A549 (cell line): ENCODE measurements at regions not wholly inside any gene's neighbourhood (a gene's known extent, or its start where the extent isn't known, plus 50 kb on each side); places are given as distances from the start of the nearest gene placed in this dataset.

Experiments
- ATAC-seq, 2 experiments: fragments of 200-7000 bp in 1 of 2; fragments of >200 bp in 1 of 2; cut with Nextera tagmentation in 1 of 2; cut with Tn5 transposase in 1 of 2; 3 replicates each; pipeline versions ENCODE4 v1.8.0 to v1.9.1; 2018 to 2020; ENCODE audit warnings: mild to moderate bottlenecking in 1 of 2, moderate library complexity in 1 of 2
- CTCF ChIA-PET: fragments of 300-600 bp; sonication (Branson Sonifier 250); formaldehyde crosslinking; extraction: SDS; loops from one replicate; lab custom pipeline; 2021; ENCODE audit warnings: antibody characterized with exemption, inconsistent platforms; lab: Yijun Ruan, JAX
- POLR2A ChIA-PET: fragments of 350-600 bp; formaldehyde crosslinking; extraction: SDS; loops from one replicate; lab custom pipeline; 2021; ENCODE audit warnings: antibody characterized with exemption, inconsistent platforms; lab: Yijun Ruan, JAX
- DNase-seq, 2 experiments: peaks; one replicate each; pipeline versions ENCODE4 v3.0.0 to v3.0.0-alpha.2; 2011 to 2016; ENCODE audit warnings: low read depth in 1 of 2, low spot score in 1 of 2
- FAIRE-seq: peaks from 2 replicates; lab custom pipeline; 2011; peaks lifted over from hg19 to GRCh38; lab: Jason Lieb, UNC
- H3K27ac ChIP-seq, 2 experiments: fragments of >200 bp; sonication (Bioruptor Twin); formaldehyde crosslinking; 3 replicates each; pipeline ENCODE4 v1.5.1; 2016 to 2017
- H3K4me1 ChIP-seq: fragments of >200 bp; sonication (Bioruptor Twin); formaldehyde crosslinking; 3 replicates; pipeline ENCODE4 v1.6.1; 2016
- H3K4me2 ChIP-seq: fragments of >200 bp; sonication (Bioruptor Twin); formaldehyde crosslinking; 3 replicates; pipeline ENCODE4 v1.6.1; 2016
- H3K4me3 ChIP-seq: fragments of >200 bp; sonication (Bioruptor Twin); formaldehyde crosslinking; 3 replicates; pipeline ENCODE4 v1.5.1; 2016
- H3K9me3 ChIP-seq: fragments of >200 bp; sonication (Bioruptor Twin); formaldehyde crosslinking; 3 replicates; pipeline ENCODE4 v1.6.1; 2016
- CHD2 ChIP-seq: fragments of 150-350 bp; IDR thresholded peaks from 2 replicates; pipeline ENCODE4 v1.6.1; 2014; ENCODE audit warnings: low read length; ENCODE audit not compliant: partially characterized antibody
- CHD4 ChIP-seq: fragments of 200-600 bp; sonication (generic); IDR thresholded peaks from 2 replicates; pipeline ENCODE4 v1.6.1; 2016; ENCODE audit warnings: antibody characterized with exemption, mild to moderate bottlenecking, borderline replicate concordance
- EHF ChIP-seq: fragments of 250-450 bp; sonication (Bioruptor Pico); IDR thresholded peaks from 2 replicates; pipeline ENCODE4 v1.5.0; 2020; ENCODE audit warnings: mild to moderate bottlenecking
- EHMT2 ChIP-seq: fragments of 200-600 bp; sonication (generic); IDR thresholded peaks from 2 replicates; pipeline ENCODE4 v1.6.1; 2016; ENCODE audit warnings: antibody characterized with exemption, low read depth, mild to moderate bottlenecking, moderate library complexity
- ESRRA ChIP-seq: fragments of 150-350 bp; IDR thresholded peaks from 2 replicates; pipeline ENCODE4 v1.6.1; 2014; ENCODE audit warnings: mild to moderate bottlenecking, low read length, borderline replicate concordance
- FOSL2 ChIP-seq, 2 experiments: fragments of 450-650 bp in 1 of 2; fragments of >200 bp in 1 of 2; sonication (Bioruptor Twin) in 1 of 2; formaldehyde crosslinking; IDR thresholded peaks; 2 replicates each; pipeline versions ENCODE4 v1.5.0 to v1.6.1; 2016 to 2020; ENCODE audit warnings: mild to moderate bottlenecking in 1 of 2, moderate library complexity in 1 of 2
- FOXS1 ChIP-seq: fragments of 250-450 bp; sonication (Bioruptor Pico); IDR thresholded peaks from 2 replicates; pipeline ENCODE4 v1.5.0; 2020; ENCODE audit warnings: mild to moderate bottlenecking, moderate library complexity
- HOXA7 ChIP-seq: fragments of 250-450 bp; sonication (Bioruptor Pico); IDR thresholded peaks from 2 replicates; pipeline ENCODE4 v1.5.0; 2020; ENCODE audit warnings: mild to moderate bottlenecking, moderate library complexity
- KDM5A ChIP-seq: fragments of 200-600 bp; sonication (generic); IDR thresholded peaks from 2 replicates; pipeline ENCODE4 v1.6.1; 2016; ENCODE audit warnings: antibody characterized with exemption, mild to moderate bottlenecking
- MAZ ChIP-seq: fragments of 150-350 bp; IDR thresholded peaks from 2 replicates; pipeline ENCODE4 v1.6.1; 2014; ENCODE audit warnings: antibody characterized with exemption, low read depth, low read length, borderline replicate concordance
- RFX5 ChIP-seq: fragments of 450-650 bp; IDR thresholded peaks from 2 replicates; pipeline ENCODE4 v1.7.1; 2014; ENCODE audit warnings: antibody characterized with exemption, mild to moderate bottlenecking, moderate library complexity
- RNF2 ChIP-seq: fragments of 200-600 bp; sonication (generic); IDR thresholded peaks from 2 replicates; pipeline ENCODE4 v1.6.1; 2016; ENCODE audit warnings: low read depth, mild to moderate bottlenecking, antibody characterized with exemption, moderate library complexity, borderline replicate concordance
- TFCP2L1 ChIP-seq: fragments of 250-450 bp; sonication (Bioruptor Pico); IDR thresholded peaks from 2 replicates; pipeline ENCODE4 v1.5.0; 2021; ENCODE audit warnings: mild to moderate bottlenecking
- ZC3H11A ChIP-seq: fragments of 450-650 bp; IDR thresholded peaks from 2 replicates; pipeline ENCODE4 v1.6.1; 2014; ENCODE audit warnings: antibody characterized with exemption, mild to moderate bottlenecking
- ZNF302 ChIP-seq: fragments of 250-450 bp; sonication (Bioruptor Pico); IDR thresholded peaks from 2 replicates; pipeline ENCODE4 v1.9.0; 2021; ENCODE audit warnings: inconsistent platforms, mild to moderate bottlenecking, moderate library complexity
- WGBS: methylation state at CpG from one replicate; pipeline ENCODE4 v1.1.6; 2017; ENCODE audit errors: missing lambda C conversion rate; 5-methylcytosine and 5-hydroxymethylcytosine counted together
- TF ChIP-seq, protein P1 (sequence below): fragments of >200 bp; sonication (Bioruptor Twin); formaldehyde crosslinking; IDR thresholded peaks from 3 replicates; pipeline ENCODE4 v1.6.1; 2016
- TF ChIP-seq, protein P2 (sequence below): fragments of 200-600 bp; sonication (generic); IDR thresholded peaks from 2 replicates; pipeline ENCODE4 v1.6.1; 2016; ENCODE audit warnings: antibody characterized with exemption, mild to moderate bottlenecking, moderate library complexity
- TF ChIP-seq, protein P3 (sequence below): IDR thresholded peaks from 2 replicates; pipeline ENCODE4 v1.6.1; 2012
- TF ChIP-seq, protein P4 (sequence below): fragments of >200 bp; sonication (Bioruptor Twin); formaldehyde crosslinking; IDR thresholded peaks from 2 replicates; pipeline ENCODE4 v1.6.1; 2016
- TF ChIP-seq, protein P5 (sequence below): IDR thresholded peaks from 2 replicates; pipeline ENCODE4 v1.6.1; 2012
- TF ChIP-seq, protein P6 (sequence below): IDR thresholded peaks from 2 replicates; pipeline ENCODE4 v1.6.1; 2012; ENCODE audit warnings: low read depth, borderline replicate concordance

DNA sequence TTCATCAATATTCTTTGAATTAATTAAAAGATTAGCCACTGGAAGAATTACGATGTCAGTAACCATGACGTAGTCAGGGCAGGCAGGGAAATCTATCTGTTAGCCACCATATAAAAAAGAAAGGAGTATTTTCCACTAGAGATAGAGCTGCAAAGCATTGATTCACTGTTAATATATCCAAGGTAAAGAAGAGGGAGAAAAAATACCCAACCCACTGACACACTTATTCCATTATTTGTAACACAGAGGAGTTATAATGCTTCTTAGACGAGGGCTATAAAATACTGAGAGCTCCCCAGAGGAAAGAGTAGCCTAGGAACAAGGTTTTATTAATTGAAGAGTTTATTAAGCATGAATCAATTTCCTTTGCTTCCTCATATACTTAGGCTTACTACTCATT lies 382.2 kb upstream of the CDH6 start:
- ChIA-PET POLR2A (no interaction called here), CTCF (no interaction called here)
- Histone ChIP-seq H3K9me3 (no peaks in the 10 kb centered on the region), H3K4me1 (no peaks in the 10 kb centered on the region), H3K4me2 (no peak overlapping the region), H3K27ac (no peak overlapping the region), H3K4me3 (no peak overlapping the region)
- DNase-seq (no peak), FAIRE-seq (no peak), ATAC-seq (no peak)
- 38% methylated on average over 3 of the region's 3 CpGs for WGBS
- TF ChIP-seq, protein P1, sequence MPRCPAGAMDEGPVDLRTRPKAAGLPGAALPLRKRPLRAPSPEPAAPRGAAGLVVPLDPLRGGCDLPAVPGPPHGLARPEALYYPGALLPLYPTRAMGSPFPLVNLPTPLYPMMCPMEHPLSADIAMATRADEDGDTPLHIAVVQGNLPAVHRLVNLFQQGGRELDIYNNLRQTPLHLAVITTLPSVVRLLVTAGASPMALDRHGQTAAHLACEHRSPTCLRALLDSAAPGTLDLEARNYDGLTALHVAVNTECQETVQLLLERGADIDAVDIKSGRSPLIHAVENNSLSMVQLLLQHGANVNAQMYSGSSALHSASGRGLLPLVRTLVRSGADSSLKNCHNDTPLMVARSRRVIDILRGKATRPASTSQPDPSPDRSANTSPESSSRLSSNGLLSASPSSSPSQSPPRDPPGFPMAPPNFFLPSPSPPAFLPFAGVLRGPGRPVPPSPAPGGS, result no peak
- no peak for TF ChIP-seq ZC3H11A
- TF ChIP-seq, protein P2, sequence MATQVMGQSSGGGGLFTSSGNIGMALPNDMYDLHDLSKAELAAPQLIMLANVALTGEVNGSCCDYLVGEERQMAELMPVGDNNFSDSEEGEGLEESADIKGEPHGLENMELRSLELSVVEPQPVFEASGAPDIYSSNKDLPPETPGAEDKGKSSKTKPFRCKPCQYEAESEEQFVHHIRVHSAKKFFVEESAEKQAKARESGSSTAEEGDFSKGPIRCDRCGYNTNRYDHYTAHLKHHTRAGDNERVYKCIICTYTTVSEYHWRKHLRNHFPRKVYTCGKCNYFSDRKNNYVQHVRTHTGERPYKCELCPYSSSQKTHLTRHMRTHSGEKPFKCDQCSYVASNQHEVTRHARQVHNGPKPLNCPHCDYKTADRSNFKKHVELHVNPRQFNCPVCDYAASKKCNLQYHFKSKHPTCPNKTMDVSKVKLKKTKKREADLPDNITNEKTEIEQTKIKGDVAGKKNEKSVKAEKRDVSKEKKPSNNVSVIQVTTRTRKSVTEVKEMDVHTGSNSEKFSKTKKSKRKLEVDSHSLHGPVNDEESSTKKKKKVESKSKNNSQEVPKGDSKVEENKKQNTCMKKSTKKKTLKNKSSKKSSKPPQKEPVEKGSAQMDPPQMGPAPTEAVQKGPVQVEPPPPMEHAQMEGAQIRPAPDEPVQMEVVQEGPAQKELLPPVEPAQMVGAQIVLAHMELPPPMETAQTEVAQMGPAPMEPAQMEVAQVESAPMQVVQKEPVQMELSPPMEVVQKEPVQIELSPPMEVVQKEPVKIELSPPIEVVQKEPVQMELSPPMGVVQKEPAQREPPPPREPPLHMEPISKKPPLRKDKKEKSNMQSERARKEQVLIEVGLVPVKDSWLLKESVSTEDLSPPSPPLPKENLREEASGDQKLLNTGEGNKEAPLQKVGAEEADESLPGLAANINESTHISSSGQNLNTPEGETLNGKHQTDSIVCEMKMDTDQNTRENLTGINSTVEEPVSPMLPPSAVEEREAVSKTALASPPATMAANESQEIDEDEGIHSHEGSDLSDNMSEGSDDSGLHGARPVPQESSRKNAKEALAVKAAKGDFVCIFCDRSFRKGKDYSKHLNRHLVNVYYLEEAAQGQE, result no peak

DNA sequence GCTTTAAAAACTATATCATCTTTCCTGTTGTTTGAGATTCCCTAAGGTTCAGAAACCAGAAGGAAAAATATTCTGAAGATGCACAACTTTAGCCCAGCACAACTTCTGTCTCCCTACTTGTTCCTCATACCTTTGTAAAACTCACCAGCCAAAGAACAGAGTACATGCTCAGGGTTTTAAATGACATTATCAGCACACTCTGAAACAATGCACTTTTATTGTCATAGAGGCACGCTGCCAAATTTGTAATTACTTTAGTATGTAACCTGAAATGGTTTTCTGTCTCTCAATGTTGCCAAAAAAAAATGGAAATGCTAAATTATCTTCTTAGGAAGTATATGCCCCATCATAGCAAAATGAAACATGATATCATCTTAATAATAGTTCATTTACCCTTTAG lies 383.6 kb upstream of the CDH6 start:
- no peak overlapping the region for H3K4me3 ChIP-seq
- DNase-seq, result no peak
- 3% methylated on average over 1 of the region's 1 CpG for WGBS
- POLR2A ChIA-PET, result no interaction called here
- TF ChIP-seq, protein P3, sequence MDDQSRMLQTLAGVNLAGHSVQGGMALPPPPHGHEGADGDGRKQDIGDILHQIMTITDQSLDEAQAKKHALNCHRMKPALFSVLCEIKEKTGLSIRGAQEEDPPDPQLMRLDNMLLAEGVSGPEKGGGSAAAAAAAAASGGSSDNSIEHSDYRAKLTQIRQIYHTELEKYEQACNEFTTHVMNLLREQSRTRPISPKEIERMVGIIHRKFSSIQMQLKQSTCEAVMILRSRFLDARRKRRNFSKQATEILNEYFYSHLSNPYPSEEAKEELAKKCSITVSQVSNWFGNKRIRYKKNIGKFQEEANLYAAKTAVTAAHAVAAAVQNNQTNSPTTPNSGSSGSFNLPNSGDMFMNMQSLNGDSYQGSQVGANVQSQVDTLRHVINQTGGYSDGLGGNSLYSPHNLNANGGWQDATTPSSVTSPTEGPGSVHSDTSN, result no peak
- no peak for TF ChIP-seq RFX5
- TF ChIP-seq ZNF302, result no peak
- no peak for TF ChIP-seq HOXA7
- TF ChIP-seq ESRRA, result no peak
- TF ChIP-seq FOXS1, result no peak
- TF ChIP-seq KDM5A, result no peak
- TF ChIP-seq TFCP2L1 (CRISPR knock-in tag), result no peak
- TF ChIP-seq, protein P4, sequence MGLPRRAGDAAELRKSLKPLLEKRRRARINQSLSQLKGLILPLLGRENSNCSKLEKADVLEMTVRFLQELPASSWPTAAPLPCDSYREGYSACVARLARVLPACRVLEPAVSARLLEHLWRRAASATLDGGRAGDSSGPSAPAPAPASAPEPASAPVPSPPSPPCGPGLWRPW, result no peak
- TF ChIP-seq RNF2, result no peak
- TF ChIP-seq EHF (CRISPR knock-in tag), result no peak
- TF ChIP-seq, protein P5, sequence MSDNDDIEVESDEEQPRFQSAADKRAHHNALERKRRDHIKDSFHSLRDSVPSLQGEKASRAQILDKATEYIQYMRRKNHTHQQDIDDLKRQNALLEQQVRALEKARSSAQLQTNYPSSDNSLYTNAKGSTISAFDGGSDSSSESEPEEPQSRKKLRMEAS, result no peak
- TF ChIP-seq FOSL2 (IDR thresholded peaks at IDR 0.05), result no peak
- no peak for TF ChIP-seq FOSL2 (CRISPR knock-in tag; IDR thresholded peaks at IDR 0.05)
- TF ChIP-seq EHMT2, result no peak
- TF ChIP-seq CHD2, result no peak
- TF ChIP-seq, protein P6, sequence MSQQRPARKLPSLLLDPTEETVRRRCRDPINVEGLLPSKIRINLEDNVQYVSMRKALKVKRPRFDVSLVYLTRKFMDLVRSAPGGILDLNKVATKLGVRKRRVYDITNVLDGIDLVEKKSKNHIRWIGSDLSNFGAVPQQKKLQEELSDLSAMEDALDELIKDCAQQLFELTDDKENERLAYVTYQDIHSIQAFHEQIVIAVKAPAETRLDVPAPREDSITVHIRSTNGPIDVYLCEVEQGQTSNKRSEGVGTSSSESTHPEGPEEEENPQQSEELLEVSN, result no peak
- no peak for TF ChIP-seq CHD4
- TF ChIP-seq MAZ, result no peak
- no peaks in the 10 kb centered on the region for H3K4me1 ChIP-seq
- H3K27ac ChIP-seq, result no peak overlapping the region
- CTCF ChIA-PET, result no interaction called here
- no peaks in the 10 kb centered on the region for H3K9me3 ChIP-seq
- no peak for FAIRE-seq
- ATAC-seq, result no peak
- no peak overlapping the region for H3K4me2 ChIP-seq
